Transverse colon (tissue), 4 donors: ENCODE measurements at regions not wholly inside any gene's neighbourhood (a gene's known extent, or its start where the extent isn't known, plus 50 kb on each side); places are given as distances from the start of the nearest gene placed in this dataset.

Source experiments
- POLR2A ChIP-seq: fragments of 450-650 bp; IDR thresholded peaks from one replicate; pipeline ENCODE4 v1.6.1; 2016; ENCODE audit warnings: antibody characterized with exemption, mild to moderate bottlenecking, moderate library complexity
- POLR2AphosphoS5 ChIP-seq, 3 donors: sonication (generic); formaldehyde crosslinking; IDR thresholded peaks; one replicate each; pipeline ENCODE4 v1.6.1; 2016; ENCODE audit warnings: antibody characterized with exemption in 3 of 3
- TF ChIP-seq, protein P1 (sequence below), 5 experiments: fragments of 200-600 bp in 3 of 5; fragments of 450-650 bp in 2 of 5; sonication (generic) in 3 of 5; IDR thresholded peaks; 1 replicate in 2 of 5; 2 replicates in 3 of 5; pipeline ENCODE4 v1.5.1; 2016 to 2017; ENCODE audit warnings: antibody characterized with exemption in 5 of 5, inconsistent platforms in 3 of 5, mild to moderate bottlenecking in 2 of 5, moderate library complexity in 1 of 5

DNA sequence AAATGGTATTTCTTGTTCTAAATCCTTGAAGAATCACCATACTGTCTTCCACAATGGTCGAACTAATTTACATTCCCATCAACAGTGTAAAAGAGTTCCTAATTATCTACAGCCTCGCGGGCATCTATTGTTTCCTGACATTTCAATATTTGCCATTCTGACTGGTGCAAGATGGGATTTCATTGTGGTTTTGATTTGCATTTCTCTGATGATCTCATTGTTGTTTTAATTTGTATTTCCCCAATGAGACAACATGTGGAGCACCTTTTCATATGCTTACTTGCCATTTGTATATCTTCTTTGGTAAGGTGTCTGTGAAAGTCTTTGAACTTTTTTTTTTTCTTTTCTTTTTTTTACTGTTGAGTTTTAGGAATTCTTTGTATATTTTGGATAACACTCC, 473.6 kb downstream of the KCTD16 start:
- TF ChIP-seq POLR2AphosphoS5 (IDR thresholded peaks at IDR 0.05) (no peak), POLR2A (no peak)
- TF ChIP-seq, protein P1, sequence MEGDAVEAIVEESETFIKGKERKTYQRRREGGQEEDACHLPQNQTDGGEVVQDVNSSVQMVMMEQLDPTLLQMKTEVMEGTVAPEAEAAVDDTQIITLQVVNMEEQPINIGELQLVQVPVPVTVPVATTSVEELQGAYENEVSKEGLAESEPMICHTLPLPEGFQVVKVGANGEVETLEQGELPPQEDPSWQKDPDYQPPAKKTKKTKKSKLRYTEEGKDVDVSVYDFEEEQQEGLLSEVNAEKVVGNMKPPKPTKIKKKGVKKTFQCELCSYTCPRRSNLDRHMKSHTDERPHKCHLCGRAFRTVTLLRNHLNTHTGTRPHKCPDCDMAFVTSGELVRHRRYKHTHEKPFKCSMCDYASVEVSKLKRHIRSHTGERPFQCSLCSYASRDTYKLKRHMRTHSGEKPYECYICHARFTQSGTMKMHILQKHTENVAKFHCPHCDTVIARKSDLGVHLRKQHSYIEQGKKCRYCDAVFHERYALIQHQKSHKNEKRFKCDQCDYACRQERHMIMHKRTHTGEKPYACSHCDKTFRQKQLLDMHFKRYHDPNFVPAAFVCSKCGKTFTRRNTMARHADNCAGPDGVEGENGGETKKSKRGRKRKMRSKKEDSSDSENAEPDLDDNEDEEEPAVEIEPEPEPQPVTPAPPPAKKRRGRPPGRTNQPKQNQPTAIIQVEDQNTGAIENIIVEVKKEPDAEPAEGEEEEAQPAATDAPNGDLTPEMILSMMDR (IDR thresholded peaks at IDR 0.05): no peak
